NCI-H2227 (cell line): ENCODE measurements at regions not wholly inside any gene's neighbourhood (a gene's known extent, or its start where the extent isn't known, plus 50 kb on each side); places are given as distances from the start of the nearest gene placed in this dataset.
A peak's percentile ranks its signal among the peaks of the same experiment; 100 is the strongest.
"Not testable (repeated sequence)": the region's sequence is repeated elsewhere in the genome, so short reads cannot be mapped to it uniquely, and the experiment has no call there.

Experiments
- DNase-seq: peaks from one replicate; lab custom pipeline; 2025; ENCODE audit not compliant: unreplicated experiment; lab: John Stamatoyannopoulos, UW

DNA sequence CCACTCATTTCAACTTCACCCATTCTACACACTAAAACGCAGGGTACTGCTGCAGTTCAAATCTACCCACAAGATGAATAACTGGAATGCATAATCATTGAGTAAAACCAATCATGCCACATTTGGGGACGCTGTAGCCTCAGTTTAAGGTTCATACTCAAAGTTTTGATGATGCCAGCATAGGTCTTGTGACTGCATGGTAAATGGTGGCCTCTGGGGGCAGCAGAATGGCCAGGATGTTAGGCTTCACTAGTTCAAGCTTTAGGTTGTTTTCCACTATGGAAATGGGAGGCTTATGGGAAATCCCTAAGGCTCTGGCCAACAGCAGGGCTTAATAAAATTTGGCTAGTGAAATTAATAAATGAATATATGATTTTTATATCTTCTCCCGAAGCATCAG is 104.3 kb upstream of the TSC22D2 start:
- no peak for DNase-seq

DNA sequence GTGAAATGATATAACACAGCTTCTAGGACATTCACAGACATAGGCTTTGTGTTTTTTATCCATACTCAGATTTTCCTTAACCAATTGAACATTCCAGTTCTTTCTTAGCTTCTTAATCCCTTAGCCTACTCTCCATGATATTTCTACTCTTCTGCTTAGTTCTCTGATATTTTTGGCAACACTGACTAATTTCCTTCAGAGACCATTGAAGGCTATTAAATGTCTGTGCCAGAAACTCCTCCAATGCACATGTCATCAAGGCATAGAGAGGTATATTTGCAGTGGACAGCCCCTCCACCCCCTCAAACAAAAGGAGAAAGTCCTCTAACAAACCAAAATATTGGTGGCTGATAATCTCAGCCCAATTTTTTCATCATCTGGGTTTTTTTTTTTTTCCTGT is 105.9 kb upstream of the TSC22D2 start:
- no peak for DNase-seq

DNA sequence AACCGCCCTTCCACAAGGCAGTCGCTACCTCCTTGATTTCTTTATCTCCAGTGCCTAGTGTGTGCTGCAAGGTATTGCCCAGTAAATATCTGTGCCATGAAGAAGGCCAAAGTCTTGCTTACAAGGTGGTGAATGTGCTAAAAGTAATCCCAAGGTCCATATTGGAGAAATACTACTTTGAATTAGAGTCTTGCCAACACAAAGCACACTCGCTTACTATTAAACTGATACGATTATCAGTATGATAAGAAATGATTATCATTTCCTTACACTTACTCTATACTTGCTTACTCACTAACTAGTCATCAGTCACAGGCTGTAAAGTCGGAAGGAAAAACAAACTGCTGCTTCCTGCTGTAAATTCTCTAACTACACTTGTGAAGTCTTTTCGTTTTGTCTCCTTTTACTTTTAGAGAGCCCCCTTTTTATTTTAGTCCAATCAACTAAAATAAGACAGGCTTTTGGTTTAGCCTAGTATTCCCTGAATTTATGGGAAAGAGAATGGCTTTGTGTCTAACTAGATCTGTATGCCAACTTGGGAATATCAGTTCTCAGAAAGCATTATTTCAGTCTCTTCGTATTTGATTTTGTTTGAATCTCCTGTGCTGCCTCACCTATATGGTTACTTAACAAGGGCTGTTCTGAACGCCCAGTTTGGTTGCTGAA is 107.1 kb upstream of the TSC22D2 start:
- no peak for DNase-seq

DNA sequence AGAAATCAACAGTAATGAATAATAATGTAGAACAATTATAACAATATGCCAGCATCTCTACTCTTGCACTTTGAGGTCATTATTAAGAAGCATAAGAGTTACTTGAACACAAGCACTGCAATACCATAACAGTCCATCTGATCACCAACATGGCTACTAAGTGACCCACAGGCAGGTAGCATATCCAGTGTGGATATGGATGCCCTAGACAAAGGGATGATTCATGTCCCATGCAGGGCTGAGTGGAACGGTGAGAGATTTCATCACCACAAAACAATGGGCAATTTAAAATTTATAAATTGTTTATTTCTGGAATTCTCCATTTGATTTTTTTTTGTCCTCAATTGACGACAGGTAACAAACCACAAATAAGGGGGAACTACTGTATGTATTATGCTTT is 107.7 kb upstream of the TSC22D2 start:
- no peak for DNase-seq

DNA sequence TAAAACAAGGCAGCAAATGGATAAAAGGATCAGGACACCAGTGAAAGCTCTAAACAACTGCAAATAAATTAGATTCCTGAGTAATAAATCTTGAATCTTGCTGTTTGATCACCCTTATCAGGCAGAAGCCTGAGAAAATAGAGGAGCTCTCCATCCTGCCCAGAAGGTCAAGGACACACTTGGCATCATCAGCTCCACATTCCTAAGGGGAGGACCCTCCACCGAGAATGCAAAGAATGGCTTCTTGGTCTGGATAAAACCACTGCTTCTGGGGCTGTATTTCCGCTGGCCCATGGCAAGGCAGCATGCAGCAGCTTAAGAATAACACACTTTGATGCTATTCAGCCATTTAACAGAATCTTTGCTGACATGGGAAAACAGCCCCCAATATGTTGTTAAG is 108.9 kb upstream of the TSC22D2 start:
- DNase-seq = no peak

DNA sequence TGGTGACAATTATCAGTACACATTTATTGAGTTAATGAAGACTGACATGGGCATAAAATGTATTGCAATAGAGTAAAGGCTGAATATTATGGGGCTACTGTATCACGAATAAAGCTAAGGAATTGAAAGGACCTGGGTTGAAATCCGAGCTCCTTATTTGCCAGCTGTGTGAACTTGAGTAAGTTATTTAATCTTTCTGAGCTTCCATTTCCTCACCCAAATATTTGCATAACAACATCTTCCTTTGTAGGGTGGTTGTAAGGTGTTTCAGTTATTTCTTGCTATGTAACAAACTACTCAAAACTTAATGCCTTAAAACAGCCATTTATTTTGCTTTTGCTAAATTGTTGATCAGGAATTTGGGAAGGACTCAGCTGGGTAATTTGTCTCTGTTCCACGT is 111.1 kb upstream of the TSC22D2 start:
- no peak for DNase-seq

DNA sequence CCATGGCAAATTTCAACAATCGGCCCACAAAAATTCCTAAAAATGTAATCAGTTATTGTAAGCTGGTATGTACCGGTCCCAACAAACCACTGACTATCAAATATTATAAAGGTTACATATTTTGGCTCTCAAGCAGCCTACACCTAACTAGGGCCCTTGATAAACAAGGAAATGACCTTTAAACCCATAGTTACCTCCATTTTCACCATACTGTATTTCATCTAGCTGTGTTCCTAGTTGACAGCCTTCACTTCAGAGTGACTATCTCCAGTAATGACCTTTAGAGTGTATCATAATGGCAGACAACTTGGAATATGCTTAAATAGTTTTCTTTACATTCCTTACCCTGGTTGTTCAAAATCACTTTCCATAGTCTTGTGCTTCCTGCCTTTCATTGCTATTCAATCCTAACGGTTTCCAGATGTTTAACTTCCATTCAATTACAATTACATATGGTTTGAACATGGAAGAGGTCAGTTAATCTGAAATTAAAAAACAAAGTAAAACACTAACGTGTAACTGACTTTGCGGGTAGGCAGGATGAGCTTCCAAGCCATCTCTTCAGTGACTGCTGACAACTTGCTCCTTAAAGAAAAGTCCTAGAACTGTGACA is 111.9 kb upstream of the TSC22D2 start:
- no peak for DNase-seq

DNA sequence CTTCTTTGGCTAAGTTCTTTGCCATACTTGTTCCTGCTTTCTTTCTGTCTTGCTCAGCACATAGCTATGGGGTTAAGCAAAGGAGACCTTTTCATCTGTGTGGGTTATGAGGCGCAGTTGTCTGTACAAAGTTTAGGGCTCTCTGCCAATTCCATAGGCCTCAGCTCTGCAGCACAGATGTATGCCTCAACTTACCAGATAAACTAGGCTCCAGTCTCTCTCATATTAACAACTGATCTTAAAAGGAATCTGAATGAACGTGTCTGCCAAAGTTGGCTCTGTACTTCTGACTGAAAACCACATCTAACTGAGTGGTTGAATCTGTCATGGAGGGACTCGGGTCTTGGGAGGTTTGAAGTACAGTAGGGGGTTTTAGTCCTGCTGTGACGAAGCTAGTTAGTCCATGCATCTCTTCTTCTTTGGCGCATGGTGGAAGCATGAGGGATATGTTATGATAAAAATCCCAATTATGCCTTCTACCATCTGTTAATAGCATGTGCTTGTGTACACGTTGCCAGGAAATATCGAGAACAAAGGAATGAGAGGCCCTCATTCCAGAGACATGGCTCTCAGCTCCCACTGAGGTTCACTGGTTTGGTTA is 114.6 kb upstream of the TSC22D2 start:
- no peak for DNase-seq

DNA sequence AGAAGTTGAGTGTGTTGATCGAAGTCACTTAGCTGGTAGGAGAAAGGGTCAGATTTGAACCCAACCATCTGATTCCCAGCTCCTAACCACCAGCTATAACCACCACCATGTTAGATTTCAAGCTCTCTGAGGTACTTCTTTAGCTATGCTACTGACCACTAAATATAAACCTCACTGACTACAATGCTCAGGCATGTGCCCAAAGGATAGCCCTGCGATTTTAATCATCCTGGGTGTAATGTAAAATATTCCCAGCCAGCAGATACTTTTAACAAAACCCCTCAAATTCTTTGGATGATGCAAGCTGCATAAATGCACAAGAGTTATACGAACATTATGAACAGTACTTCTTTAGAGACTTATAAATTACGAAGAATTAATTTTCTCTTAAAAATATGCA is 115.2 kb upstream of the TSC22D2 start:
- no peak for DNase-seq

DNA sequence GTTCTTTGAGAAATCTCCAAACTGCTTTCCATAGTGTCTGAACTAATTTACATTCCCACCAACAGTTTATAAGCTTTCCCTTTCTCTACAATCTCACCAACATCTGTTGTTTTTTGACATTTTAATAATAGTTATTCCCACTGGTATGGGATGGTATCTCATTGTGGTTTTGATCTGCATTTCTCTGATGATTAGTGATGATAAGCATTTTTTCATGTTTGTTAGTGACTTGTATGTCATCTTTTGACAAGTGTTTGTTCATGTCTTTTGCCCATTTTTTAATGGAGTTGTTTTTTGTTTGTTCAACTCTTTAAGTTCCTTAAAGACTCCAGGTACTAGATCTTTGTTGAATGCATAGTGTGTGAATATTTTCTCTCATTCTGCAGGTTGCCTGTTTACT is 116.6 kb upstream of the TSC22D2 start:
- DNase-seq = no peak

DNA sequence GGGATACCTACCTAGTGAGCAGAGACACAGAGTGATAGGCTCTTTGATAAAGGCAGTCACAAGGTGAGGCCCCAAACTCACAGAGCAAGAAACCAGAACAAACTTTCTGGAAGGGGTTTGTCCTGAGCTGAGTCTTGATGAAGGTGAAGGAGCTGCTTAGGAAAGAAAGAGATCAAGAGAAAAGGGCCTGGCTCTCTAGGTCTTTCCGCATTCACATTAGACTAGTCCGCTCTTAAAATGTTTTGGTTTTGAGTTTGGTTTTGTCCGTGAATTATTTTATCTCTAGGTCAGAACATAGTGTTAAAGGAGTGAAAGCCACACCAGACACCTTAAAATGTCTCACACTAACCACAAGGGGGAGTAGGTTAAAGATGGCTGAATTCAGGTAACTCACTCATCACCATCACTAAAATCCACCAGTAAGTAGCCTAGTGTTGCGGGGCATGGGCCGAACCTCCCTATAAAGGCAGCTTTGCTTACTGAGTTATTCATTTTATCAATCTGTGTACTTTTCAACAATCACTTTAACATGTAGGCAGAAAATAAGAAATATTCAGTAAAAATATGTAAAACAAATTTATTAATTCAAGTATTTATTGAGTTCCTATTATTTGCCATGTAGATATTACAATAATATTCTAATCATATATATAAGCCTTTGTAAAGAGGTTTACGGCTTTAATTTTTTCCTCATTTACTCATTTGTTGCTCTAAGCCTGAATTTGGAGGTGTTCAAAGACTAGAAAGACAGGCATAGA is 121.5 kb upstream of the TSC22D2 start:
- DNase-seq = peak; percentile 9

DNA sequence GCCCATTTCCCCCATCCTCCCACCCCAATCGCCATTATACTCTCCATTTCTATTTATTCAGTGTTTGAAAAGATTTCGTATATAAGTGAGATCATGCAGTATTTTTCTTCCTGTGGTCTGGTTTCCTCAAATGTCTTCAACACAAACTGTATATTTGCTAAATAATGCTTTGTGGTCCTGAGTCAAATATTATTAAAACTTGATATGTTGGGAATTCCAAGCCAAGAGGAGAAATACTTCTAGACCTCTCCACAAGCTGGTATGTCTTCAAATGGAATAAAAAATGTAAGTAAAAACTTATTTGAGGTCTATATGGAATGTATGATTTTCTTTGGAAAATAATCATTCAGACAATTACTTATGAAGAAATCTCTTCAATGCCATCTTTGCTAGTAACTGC is 122.5 kb upstream of the TSC22D2 start:
- no peak for DNase-seq

DNA sequence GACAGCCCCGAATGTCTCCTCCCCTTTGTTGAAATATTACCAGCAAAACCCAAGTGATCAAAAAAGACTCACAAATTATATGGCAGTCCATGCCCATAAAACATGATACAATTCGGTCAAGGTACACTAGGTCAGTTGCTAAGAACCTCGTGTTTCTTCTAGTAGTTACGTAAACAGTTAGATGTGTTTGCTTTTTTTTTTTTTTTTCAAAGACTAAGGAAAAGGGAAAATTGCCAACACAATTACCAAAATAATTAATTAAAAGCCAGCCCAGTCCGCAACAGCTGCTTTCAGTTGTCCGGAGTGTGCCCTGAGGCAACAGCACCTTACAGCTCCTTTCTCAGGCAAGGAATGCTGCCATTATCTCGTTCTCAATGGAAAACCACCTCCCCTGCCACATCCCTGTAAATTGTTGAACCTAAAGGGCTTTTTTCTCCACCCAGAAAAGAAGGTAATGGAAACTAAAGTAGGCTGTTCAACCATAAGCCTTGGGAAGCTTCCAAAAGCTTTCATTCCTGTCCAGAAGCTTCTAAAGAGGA is 129.2 kb upstream of the TSC22D2 start:
- DNase-seq = no peak

DNA sequence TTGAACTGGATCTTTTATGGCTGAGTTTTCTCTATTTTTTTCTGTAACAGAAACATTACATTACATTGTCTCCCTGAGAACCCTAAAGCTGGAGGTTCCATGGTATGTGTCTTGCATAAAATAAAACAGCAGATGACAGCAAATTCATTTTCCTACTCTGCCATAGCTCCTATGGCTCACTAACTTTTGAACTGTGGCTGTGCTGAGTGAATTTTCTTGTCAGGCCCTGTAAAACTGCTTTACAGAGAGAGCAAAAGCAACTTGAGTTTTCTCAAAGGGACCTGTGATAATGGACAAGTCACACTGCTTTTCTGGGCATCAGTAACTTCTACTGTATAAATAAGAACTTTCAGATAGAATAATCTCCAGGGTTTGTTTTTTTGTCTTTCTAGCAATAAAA is 129.9 kb upstream of the TSC22D2 start:
- DNase-seq = no peak

DNA sequence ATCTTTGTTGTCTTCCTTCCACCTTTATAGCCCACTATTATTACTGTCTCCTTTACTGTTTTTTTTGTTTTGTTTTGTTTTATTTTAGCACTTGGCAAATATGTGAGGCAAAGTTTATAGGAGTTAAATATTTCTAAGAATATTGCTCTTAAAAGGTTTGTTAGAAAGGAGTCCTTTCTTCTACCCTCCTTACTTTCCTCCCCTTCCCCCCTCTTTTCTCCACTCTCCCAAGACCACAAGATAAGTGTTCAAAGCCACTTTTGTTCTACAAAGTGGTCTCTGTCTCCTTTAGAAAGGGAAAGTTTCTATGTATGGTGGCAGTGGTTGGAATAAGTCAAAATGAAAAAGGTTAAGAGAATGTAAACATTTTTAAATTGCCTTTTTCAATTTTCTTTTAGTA is 130.7 kb upstream of the TSC22D2 start:
- DNase-seq = no peak

DNA sequence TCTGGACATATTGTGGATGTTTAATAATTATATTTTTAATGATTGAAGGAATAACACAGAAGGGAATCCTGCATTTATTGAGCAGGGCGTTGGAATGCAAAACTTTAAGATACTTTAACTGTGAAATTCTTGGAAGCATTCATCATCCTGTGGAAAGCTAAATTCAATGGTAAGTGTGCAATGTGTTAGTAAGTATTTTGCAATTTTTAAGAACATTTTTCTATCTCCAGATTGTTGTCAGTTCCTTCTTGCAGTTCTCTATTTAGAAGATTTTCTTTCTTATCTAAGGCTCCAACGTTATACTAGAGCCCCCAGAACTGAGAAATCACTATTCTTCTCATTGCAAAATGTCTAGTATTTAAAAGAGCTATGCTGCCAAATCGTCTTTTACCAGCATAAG is 132.2 kb upstream of the TSC22D2 start:
- no peak for DNase-seq

DNA sequence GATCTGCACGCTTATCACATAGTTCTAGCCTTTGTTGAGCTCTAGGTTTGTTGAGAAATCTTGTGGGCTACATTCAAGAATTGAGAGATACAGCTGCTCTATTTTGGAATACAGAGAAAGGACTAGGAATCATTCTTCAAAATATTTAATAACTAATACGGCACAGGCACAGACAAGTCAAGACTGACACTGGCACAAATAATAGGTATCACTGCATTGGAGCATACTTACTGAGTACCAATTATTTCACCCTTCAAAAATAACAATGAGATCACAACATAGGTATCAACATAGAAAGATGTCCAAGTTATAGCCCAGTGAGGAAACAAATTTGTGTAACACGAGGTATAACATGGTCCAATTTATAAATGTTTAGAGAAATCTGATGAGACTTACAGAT is 133.7 kb upstream of the TSC22D2 start:
- no peak for DNase-seq

DNA sequence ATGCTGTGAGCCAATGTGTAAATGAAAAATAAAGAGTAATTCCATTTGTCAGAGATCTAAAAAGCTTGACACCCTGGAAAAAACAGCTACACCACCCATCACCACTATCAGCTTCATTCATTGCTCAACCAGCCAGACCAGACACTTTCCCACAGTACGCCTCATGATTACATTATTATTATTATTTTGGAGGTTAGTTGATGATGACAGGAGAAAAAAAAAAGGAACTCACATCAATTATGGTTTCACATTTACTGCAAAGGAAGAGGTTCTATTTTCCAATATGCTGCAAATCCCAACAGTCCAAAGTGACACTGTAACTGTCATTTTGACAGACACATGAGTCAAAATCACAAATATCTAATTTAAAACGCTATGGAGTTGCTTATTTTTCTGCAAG is 134.7 kb upstream of the TSC22D2 start:
- DNase-seq = no peak

DNA sequence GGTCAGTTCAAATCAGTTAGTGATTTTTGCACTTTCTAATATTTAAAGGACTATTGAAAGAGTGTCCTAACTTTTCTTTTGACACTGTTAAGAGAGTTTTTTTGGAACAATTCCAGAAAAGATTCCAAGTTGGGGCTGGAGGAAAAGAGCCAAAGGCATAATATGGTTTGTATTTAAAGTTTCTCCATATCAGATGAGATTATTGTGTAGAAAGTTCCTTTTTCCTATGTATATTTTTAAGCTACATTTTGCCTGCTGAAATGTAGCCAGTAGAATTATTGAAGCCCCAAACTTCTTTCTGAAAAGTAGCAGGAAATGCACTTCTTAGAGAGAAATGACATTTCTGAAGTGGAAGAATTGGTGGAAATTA is 136.5 kb upstream of the TSC22D2 start:
- no peak for DNase-seq

DNA sequence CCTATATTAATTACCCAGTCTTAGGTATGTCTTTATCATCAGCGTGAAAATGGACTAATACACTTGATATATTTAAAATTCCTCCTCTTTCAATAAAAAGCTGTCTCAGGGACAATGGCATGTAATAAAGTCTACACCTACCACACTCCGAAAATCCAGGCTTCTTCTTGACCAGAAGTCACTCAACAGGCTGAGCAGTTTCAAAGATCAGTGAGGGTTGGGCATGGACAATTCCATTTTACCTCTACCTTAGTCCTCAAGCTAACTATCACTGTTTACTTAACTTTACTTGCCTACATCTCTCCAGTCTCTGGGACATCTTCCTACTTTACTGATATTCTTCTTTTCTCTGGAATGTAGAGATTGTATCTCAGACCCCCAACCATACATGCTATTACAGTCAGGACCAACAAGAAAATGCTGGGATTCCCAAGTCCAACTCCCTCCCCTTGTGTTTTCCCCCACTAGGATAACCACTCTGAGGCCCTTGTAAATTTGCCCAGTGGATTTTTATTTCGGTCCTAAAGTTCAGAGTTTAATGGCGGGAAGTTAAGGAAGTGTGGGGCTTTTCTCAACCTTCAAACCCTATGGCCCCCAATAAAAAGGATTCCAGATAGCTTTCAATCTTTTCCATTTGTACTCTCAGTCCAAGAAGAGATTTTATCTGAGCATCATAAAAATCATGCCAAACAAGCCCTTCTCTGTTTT is 137.1 kb upstream of the TSC22D2 start:
- DNase-seq = no peak

DNA sequence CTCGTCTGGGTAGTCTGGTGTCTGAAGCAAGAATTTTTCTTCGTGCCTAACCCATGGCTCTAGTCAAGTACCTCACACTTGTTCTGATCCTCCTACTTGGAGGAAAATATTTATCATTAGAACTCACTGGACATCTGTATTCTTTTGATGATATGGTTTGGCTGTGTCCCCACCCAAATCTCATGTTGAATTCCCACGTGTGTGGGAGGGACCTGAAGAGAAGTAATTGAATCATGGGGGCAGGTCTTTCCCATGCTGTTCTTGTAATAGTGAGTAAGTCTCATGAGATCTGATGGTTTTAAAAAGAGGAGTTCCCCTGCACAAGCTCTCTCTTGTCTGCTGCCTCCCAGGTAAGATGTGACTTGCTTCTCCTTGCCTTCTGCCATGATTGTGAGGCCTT is 137.7 kb upstream of the TSC22D2 start:
- not testable (repeated sequence) for DNase-seq
